Hematopoietic multipotent progenitor cell treated with erythropoietin and hydrocortisone succinate and interleukin-3 and kit ligand, for 4 days (in vitro differentiated cells): ENCODE measurements at regions not wholly inside any gene's neighbourhood (a gene's known extent, or its start where the extent isn't known, plus 50 kb on each side); places are given as distances from the start of the nearest gene placed in this dataset.

Experiments used
- DNase-seq: peaks from one replicate; pipeline ENCODE4 v3.0.0-alpha.2; 2015

- DNase-seq, result peak; percentile 1
Observed at GRCh38 chr15:47553947-47554346, 163.4 kb upstream of the SEMA6D start.

- no peak for DNase-seq
Observed at GRCh38 chr15:47561102-47561501, 156.2 kb upstream of the SEMA6D start.

- no peak for DNase-seq
Observed at GRCh38 chr15:47565949-47566348, 151.4 kb upstream of the SEMA6D start.

- DNase-seq, result no peak
Observed at GRCh38 chr15:47566610-47567009, 150.7 kb upstream of the SEMA6D start.

GRCh38 chr15:47568030-47568429 is 149.3 kb upstream of the SEMA6D start:
- DNase-seq, result no peak

- DNase-seq, result no peak
Observed at GRCh38 chr15:47570044-47570443, 147.3 kb upstream of the SEMA6D start.

- no peak for DNase-seq
Observed at GRCh38 chr15:47570451-47570850, 146.9 kb upstream of the SEMA6D start.

- no peak for DNase-seq
Observed at GRCh38 chr15:47570881-47571640, 146.2 kb upstream of the SEMA6D start.

GRCh38 chr15:47573673-47574072 is 143.6 kb upstream of the SEMA6D start:
- DNase-seq, result no peak

- DNase-seq, result no peak
Observed at GRCh38 chr15:47577000-47577399, 140.3 kb upstream of the SEMA6D start.

- DNase-seq, result no peak
Observed at GRCh38 chr15:47577461-47577860, 139.8 kb upstream of the SEMA6D start.

GRCh38 chr15:47582233-47582632 is 135.1 kb upstream of the SEMA6D start:
- DNase-seq, result no peak

GRCh38 chr15:47584316-47584715 is 133.0 kb upstream of the SEMA6D start:
- no peak for DNase-seq

GRCh38 chr15:47586653-47587224 is 130.6 kb upstream of the SEMA6D start:
- DNase-seq, result no peak

- no peak for DNase-seq
Observed at GRCh38 chr15:47587940-47588802, 129.1 kb upstream of the SEMA6D start.

GRCh38 chr15:47588958-47589357 is 128.3 kb upstream of the SEMA6D start:
- no peak for DNase-seq

- DNase-seq, result no peak
Observed at GRCh38 chr15:47598996-47599395, 118.3 kb upstream of the SEMA6D start.

- no peak for DNase-seq
Observed at GRCh38 chr15:47599806-47600205, 117.5 kb upstream of the SEMA6D start.

GRCh38 chr15:47602121-47602520 is 115.2 kb upstream of the SEMA6D start:
- DNase-seq, result no peak

- no peak for DNase-seq
Observed at GRCh38 chr15:47603026-47603425, 114.3 kb upstream of the SEMA6D start.

GRCh38 chr15:47607695-47608094 is 109.6 kb upstream of the SEMA6D start:
- no peak for DNase-seq

- no peak for DNase-seq
Observed at GRCh38 chr15:47609693-47610092, 107.6 kb upstream of the SEMA6D start.

- no peak for DNase-seq
Observed at GRCh38 chr15:47610736-47611135, 106.6 kb upstream of the SEMA6D start.
